ENCODE measurements at regions not wholly inside any gene's neighbourhood (a gene's known extent, or its start where the extent isn't known, plus 50 kb on each side); places are given as distances from the start of the nearest gene placed in this dataset.

DNA sequence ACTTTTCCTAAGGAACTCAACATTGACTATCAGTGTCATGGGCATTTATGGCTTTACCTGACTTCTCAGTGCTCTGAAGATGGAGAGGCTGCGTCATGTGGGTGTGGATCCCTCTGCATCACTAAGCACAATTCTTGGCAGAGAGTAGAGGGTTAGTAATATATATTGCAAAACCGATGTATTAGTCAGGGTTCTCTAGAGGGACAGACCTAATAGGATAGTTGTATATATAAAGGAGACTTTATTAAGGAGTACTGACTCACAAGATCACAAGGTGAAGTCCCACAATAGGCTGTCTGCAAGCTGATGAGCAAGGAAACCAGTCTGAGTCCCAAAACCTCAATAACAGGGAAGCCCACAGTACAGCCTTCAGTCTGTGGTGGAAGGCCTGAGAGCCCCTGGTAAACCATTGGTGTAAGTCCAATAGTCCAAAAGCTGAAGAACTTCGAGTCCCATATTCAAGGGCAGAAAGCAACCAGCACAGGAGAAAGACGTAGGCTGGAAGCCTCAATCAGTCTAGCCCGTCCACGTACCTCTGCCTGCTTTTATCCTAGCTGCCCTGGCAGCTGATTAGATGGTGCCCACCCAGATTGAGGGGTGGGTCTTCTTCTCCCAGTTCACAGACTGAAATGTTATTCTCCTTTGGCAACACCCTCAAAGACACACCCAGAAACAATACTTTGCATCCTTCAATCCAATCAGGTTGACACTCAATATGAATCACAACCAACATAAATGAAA, 159.7 kb upstream of the NRIP1 start:
- Mint-ChIP-seq H3K27ac (no peak overlapping the region), H3K27me3 (ENCODE audit: insufficient read depth, low read depth) (peaks cover 8% of the 10 kb centered on the region), H3K9me3 (peaks cover 9% of the 10 kb centered on the region), H3K4me1 (peaks cover 37% of the 10 kb centered on the region), H3K4me3 (no peak overlapping the region), H3K36me3 (peaks cover under 1% of the 10 kb centered on the region)
- Histone ChIP-seq H3K79me2 (ENCODE audit: low read depth) (no peaks in the 10 kb centered on the region), H3K9ac (no peak overlapping the region), H4K20me1 (ENCODE audit: low read depth) (no peaks in the 10 kb centered on the region), H3K4me2 (no peak overlapping the region), H3K27ac (no peak overlapping the region), H3K27me3 (peaks cover 19% of the 10 kb centered on the region), H3K4me3 (no peak overlapping the region), H3K4me1 (no peaks in the 10 kb centered on the region), H3F3A (ENCODE audit: low read depth) (no peaks in the 10 kb centered on the region), H3K36me3 (no peaks in the 10 kb centered on the region), H3K9me3 (ENCODE audit: low read depth) (no peaks in the 10 kb centered on the region), H2AFZ (replicated peaks) (no peak overlapping the region)
- TF ChIP-seq, protein P1, sequence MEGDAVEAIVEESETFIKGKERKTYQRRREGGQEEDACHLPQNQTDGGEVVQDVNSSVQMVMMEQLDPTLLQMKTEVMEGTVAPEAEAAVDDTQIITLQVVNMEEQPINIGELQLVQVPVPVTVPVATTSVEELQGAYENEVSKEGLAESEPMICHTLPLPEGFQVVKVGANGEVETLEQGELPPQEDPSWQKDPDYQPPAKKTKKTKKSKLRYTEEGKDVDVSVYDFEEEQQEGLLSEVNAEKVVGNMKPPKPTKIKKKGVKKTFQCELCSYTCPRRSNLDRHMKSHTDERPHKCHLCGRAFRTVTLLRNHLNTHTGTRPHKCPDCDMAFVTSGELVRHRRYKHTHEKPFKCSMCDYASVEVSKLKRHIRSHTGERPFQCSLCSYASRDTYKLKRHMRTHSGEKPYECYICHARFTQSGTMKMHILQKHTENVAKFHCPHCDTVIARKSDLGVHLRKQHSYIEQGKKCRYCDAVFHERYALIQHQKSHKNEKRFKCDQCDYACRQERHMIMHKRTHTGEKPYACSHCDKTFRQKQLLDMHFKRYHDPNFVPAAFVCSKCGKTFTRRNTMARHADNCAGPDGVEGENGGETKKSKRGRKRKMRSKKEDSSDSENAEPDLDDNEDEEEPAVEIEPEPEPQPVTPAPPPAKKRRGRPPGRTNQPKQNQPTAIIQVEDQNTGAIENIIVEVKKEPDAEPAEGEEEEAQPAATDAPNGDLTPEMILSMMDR (IDR thresholded peaks at IDR 0.05) = no peak
- DNase-seq (ENCODE audit: low spot score) = no peak

DNA sequence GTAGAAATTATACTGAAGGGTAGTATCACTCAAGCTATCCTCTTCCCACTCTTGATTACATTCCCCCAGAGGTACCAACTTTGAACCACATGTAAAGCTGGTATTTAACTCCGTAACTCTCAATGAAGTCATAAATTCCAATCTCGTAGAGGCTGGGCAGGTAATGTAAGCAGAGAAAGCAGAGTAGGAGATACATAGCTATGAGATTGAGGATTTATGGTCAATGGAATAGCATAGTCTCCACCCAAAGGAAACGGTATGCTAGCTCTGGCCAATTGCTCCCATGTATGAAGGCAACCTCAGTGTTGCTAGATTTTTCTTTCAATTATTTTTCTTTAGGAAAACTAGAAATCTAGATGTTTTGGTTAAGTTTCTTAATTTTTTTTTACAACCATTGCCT, 163.1 kb upstream of the NRIP1 start:
- TF ChIP-seq, protein P1 (IDR thresholded peaks at IDR 0.05) = no peak
- TF ChIP-seq EZH2 (IDR thresholded peaks at IDR 0.05) = no peak
- no peak for TF ChIP-seq EZH2phosphoT487 (IDR thresholded peaks at IDR 0.05)
- H3F3A ChIP-seq (ENCODE audit: low read depth) = no peaks in the 10 kb centered on the region
- H3K79me2 ChIP-seq (ENCODE audit: low read depth) = no peaks in the 10 kb centered on the region
- Mint-ChIP-seq H3K36me3 (peaks cover 2% of the 10 kb centered on the region), H3K27ac (no peak overlapping the region), H3K9me3 (peaks cover 11% of the 10 kb centered on the region), H3K4me1 (peaks cover 9% of the 10 kb centered on the region), H3K27me3 (ENCODE audit: insufficient read depth, low read depth) (peaks cover 5% of the 10 kb centered on the region), H3K4me3 (no peak overlapping the region)
- no peak for DNase-seq (ENCODE audit: low spot score)
- H4K20me1 ChIP-seq (ENCODE audit: low read depth) = no peaks in the 10 kb centered on the region
- no peak overlapping the region for H3K27ac ChIP-seq
- H3K4me2 ChIP-seq = no peak overlapping the region
- H3K9ac ChIP-seq = no peak overlapping the region
- no peak overlapping the region for H2AFZ ChIP-seq (replicated peaks)
- no peak overlapping the region for H3K4me3 ChIP-seq
- peaks cover 17% of the 10 kb centered on the region for H3K27me3 ChIP-seq
- no peaks in the 10 kb centered on the region for H3K4me1 ChIP-seq
- H3K9me3 ChIP-seq (ENCODE audit: low read depth) = no peaks in the 10 kb centered on the region
- H3K36me3 ChIP-seq = no peaks in the 10 kb centered on the region

DNA sequence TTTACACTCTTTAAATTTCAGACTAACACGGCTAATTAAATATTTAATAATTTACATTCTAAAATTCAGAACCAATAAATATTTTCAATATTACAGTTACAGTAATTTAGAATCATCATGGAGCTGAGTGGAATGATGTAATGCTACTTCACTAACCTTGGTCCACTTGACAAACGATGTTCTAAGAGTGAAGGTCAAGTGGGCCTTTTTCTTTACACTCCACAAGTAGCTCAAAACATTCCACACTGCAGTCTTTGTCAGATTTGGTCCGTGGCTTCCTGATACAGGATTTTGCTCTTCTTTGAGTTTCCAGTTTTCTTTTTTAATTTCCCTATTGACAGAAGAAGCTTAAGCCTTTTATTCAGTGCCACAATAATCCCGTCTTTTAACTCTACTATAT, 164.6 kb upstream of the NRIP1 start:
- Mint-ChIP-seq H3K36me3 (peaks cover 2% of the 10 kb centered on the region), H3K27ac (no peak overlapping the region), H3K4me3 (no peak overlapping the region), H3K9me3 (peaks cover 6% of the 10 kb centered on the region), H3K27me3 (ENCODE audit: insufficient read depth, low read depth) (peaks cover 2% of the 10 kb centered on the region), H3K4me1 (no peaks in the 10 kb centered on the region)
- H3K27me3 ChIP-seq = peaks cover 2% of the 10 kb centered on the region
- H2AFZ ChIP-seq (replicated peaks) = no peak overlapping the region
- H3K27ac ChIP-seq = no peak overlapping the region
- H3K4me2 ChIP-seq = no peak overlapping the region
- no peaks in the 10 kb centered on the region for H3K36me3 ChIP-seq
- H3K9ac ChIP-seq = no peak overlapping the region
- H3K4me1 ChIP-seq = no peaks in the 10 kb centered on the region
- no peaks in the 10 kb centered on the region for H3K9me3 ChIP-seq (ENCODE audit: low read depth)
- H3K79me2 ChIP-seq (ENCODE audit: low read depth) = no peaks in the 10 kb centered on the region
- no peaks in the 10 kb centered on the region for H4K20me1 ChIP-seq (ENCODE audit: low read depth)
- DNase-seq (ENCODE audit: low spot score) = no peak
- TF ChIP-seq EZH2phosphoT487 (IDR thresholded peaks at IDR 0.05) = no peak
- TF ChIP-seq, protein P1 (IDR thresholded peaks at IDR 0.05) = no peak
- no peak for TF ChIP-seq EZH2 (IDR thresholded peaks at IDR 0.05)
- H3K4me3 ChIP-seq = no peak overlapping the region
- H3F3A ChIP-seq (ENCODE audit: low read depth) = no peaks in the 10 kb centered on the region

All from neural progenitor cell (in vitro differentiated cells).